ENCODE measurements at regions not wholly inside any gene's neighbourhood (a gene's known extent, or its start where the extent isn't known, plus 50 kb on each side); places are given as distances from the start of the nearest gene placed in this dataset.

- no peak for TF ChIP-seq CTCF (IDR thresholded peaks at IDR 0.05; ENCODE audit: control insufficient read depth, insufficient read depth, low read depth, low read length, missing control alignments)
- no peak for DNase-seq (ENCODE audit: low read depth)
Measured at GRCh38 chr2:240235149-240235803, 94.8 kb upstream of the OTOS start.

GRCh38 chr2:240235811-240236210 is 95.4 kb upstream of the OTOS start:
- no peak for TF ChIP-seq CTCF (IDR thresholded peaks at IDR 0.05; ENCODE audit: control insufficient read depth, insufficient read depth, low read depth, low read length, missing control alignments)
- no peak for DNase-seq (ENCODE audit: low read depth)

More at GRCh38 chr2:240235149-240235803, 94.8 kb upstream of the OTOS start:
- H3K4me3 ChIP-seq (ENCODE audit: control insufficient read depth, low read depth, low read length): no peak overlapping the region

GRCh38 chr2:240236217-240237111 is 96.0 kb upstream of the OTOS start:
- no peak for TF ChIP-seq CTCF (IDR thresholded peaks at IDR 0.05; ENCODE audit: control insufficient read depth, insufficient read depth, low read depth, low read length, missing control alignments)
- DNase-seq (ENCODE audit: low read depth): no peak
- H3K4me3 ChIP-seq (ENCODE audit: control insufficient read depth, low read depth, low read length): no peak overlapping the region

More at GRCh38 chr2:240235811-240236210, 95.4 kb upstream of the OTOS start:
- H3K4me3 ChIP-seq (ENCODE audit: control insufficient read depth, low read depth, low read length): no peak overlapping the region

- no peak for TF ChIP-seq CTCF (IDR thresholded peaks at IDR 0.05; ENCODE audit: control insufficient read depth, insufficient read depth, low read depth, low read length, missing control alignments)
- no peak for DNase-seq (ENCODE audit: low read depth)
- H3K4me3 ChIP-seq (ENCODE audit: control insufficient read depth, low read depth, low read length): no peak overlapping the region
Measured at GRCh38 chr2:240237609-240238174, 97.2 kb upstream of the OTOS start.

- no peak for DNase-seq (ENCODE audit: low read depth)
- TF ChIP-seq CTCF (IDR thresholded peaks at IDR 0.05; ENCODE audit: control insufficient read depth, insufficient read depth, low read depth, low read length, missing control alignments): no peak
- H3K4me3 ChIP-seq (ENCODE audit: control insufficient read depth, low read depth, low read length): no peak overlapping the region
Measured at GRCh38 chr2:240238201-240238600, 97.7 kb upstream of the OTOS start.

- no peak overlapping the region for H3K4me3 ChIP-seq (ENCODE audit: control insufficient read depth, low read depth, low read length)
- DNase-seq (ENCODE audit: low read depth): no peak
- TF ChIP-seq CTCF (IDR thresholded peaks at IDR 0.05; ENCODE audit: control insufficient read depth, insufficient read depth, low read depth, low read length, missing control alignments): no peak
Measured at GRCh38 chr2:240238786-240239185, 98.3 kb upstream of the OTOS start.

Data from AG09309 (cell line).